NT2/D1 (cell line): ENCODE measurements at regions not wholly inside any gene's neighbourhood (a gene's known extent, or its start where the extent isn't known, plus 50 kb on each side); places are given as distances from the start of the nearest gene placed in this dataset.

Experiments
- SUZ12 ChIP-seq: IDR thresholded peaks from 2 replicates; pipeline ENCODE4 v1.6.1; 2011; ENCODE audit not compliant: insufficient read length, insufficient read depth; ENCODE audit errors: extremely low read depth
- YY1 ChIP-seq: IDR thresholded peaks from 2 replicates; pipeline ENCODE4 v1.6.1; 2011; ENCODE audit not compliant: insufficient read length, insufficient read depth
- ZNF274 ChIP-seq: IDR thresholded peaks from 2 replicates; pipeline ENCODE4 v1.6.1; 2011; ENCODE audit warnings: mild to moderate bottlenecking, low read depth, low read length

- no peak for TF ChIP-seq YY1
- TF ChIP-seq ZNF274 = no peak
- no peak for TF ChIP-seq SUZ12
Measured at GRCh38 chr14:85447883-85448282, 82.1 kb upstream of the FLRT2 start.
